K562 (cell line): ENCODE measurements at regions not wholly inside any gene's neighbourhood (a gene's known extent, or its start where the extent isn't known, plus 50 kb on each side); places are given as distances from the start of the nearest gene placed in this dataset.

ENCODE experiments used
- ATAC-seq: fragments of 200-7000 bp; cut with Tn5 transposase; 3 replicates; pipeline ENCODE4 v1.9.1; 2020; ENCODE audit warnings: moderate library complexity
- BruUV-seq: library from RNA; stranded (reverse); fragments of 400-500 nt; replicated peaks from 2 replicates; lab custom pipeline; 2021; lab: Mats Ljungman, UMichigan
- CTCF ChIA-PET: fragments of 300-600 bp; formaldehyde crosslinking; extraction: SDS; loops from one replicate; lab custom pipeline; 2021; ENCODE audit warnings: low intra/inter-chr PET ratio; lab: Yijun Ruan, JAX
- POLR2A ChIA-PET: fragments of 300-600, 350-650 bp; sonication (Branson Sonifier 250); formaldehyde crosslinking; extraction: SDS; loops from one replicate; lab custom pipeline; 2021; ENCODE audit warnings: antibody characterized with exemption, inconsistent platforms; lab: Yijun Ruan, JAX
- DNase-seq, 4 experiments: peaks; one replicate each; pipeline versions ENCODE4 v3.0.0 to v3.0.0-alpha.2; 2011 to 2018; ENCODE audit warnings: low spot score in 3 of 4, mixed read lengths in 3 of 4; ENCODE audit errors: extremely low read depth in 1 of 4
- FAIRE-seq: peaks from 2 replicates; lab custom pipeline; 2011; peaks lifted over from hg19 to GRCh38; lab: Jason Lieb, UNC
- H2AFZ ChIP-seq: 2 replicates; pipeline ENCODE4 v1.6.0; 2011; ENCODE audit warnings: low read depth, low read length, control low read depth, inconsistent platforms
- H3K27ac ChIP-seq: fragments of 200-600 bp; 3 replicates; pipeline ENCODE4 v1.8.0; 2011; ENCODE audit warnings: low read depth, mild to moderate bottlenecking, control low read depth, inconsistent platforms, low read length, moderate library complexity, mixed read lengths; ENCODE audit errors: extremely low read depth
- H3K27me3 ChIP-seq, 2 experiments: fragments of 300-600 bp in 1 of 2; 2 replicates in 1 of 2; 3 replicates in 1 of 2; pipeline versions ENCODE4 v1.6.0 to v1.8.0; 2011; ENCODE audit warnings: inconsistent platforms in 2 of 2, low read length in 2 of 2, mild to moderate bottlenecking in 1 of 2, mixed read lengths in 1 of 2, moderate library complexity in 1 of 2; ENCODE audit not compliant: control insufficient read depth in 2 of 2, insufficient read depth in 2 of 2
- H3K36me3 ChIP-seq: fragments of 300-600 bp; 3 replicates; pipeline ENCODE4 v1.8.0; 2011; ENCODE audit warnings: mild to moderate bottlenecking, low read length, inconsistent platforms; ENCODE audit not compliant: control insufficient read depth, insufficient read depth
- H3K4me1 ChIP-seq, 2 experiments: fragments of 200-600 bp in 1 of 2; replicated peaks in 1 of 2; 2 replicates in 1 of 2; 3 replicates in 1 of 2; pipeline versions ENCODE4 v1.5.1 to v1.8.0; 2011; ENCODE audit warnings: inconsistent platforms in 2 of 2, low read length in 2 of 2, mild to moderate bottlenecking in 1 of 2, mixed read lengths in 1 of 2, moderate library complexity in 1 of 2; ENCODE audit not compliant: control insufficient read depth in 2 of 2, insufficient read depth in 2 of 2
- H3K4me2 ChIP-seq: 2 replicates; pipeline ENCODE4 v1.6.1; 2011; ENCODE audit warnings: low read length, control low read depth, inconsistent platforms, mixed read lengths; ENCODE audit not compliant: insufficient read depth
- H3K4me3 ChIP-seq: fragments of 200-600 bp; sonication (generic), shearing (Covaris generic); 2 replicates; pipeline ENCODE4 v1.5.1; 2016; ENCODE audit warnings: control low read depth, inconsistent platforms
- H3K79me2 ChIP-seq: fragments of 200-600 bp; 3 replicates; pipeline ENCODE4 v1.8.0; 2011; ENCODE audit warnings: low read length, inconsistent platforms; ENCODE audit not compliant: control insufficient read depth, insufficient read depth
- H3K9ac ChIP-seq, 2 experiments: 2 replicates each; pipeline versions ENCODE4 v1.6.0 to v1.6.1; 2011; ENCODE audit warnings: low read depth in 2 of 2, low read length in 2 of 2, control low read depth in 1 of 2, inconsistent platforms in 1 of 2, mild to moderate bottlenecking in 1 of 2, mixed read lengths in 1 of 2; ENCODE audit not compliant: insufficient read depth in 1 of 2
- H3K9me1 ChIP-seq: one replicate; pipeline ENCODE4 v1.6.0; 2011; ENCODE audit warnings: inconsistent platforms, mild to moderate bottlenecking, low read length, moderate library complexity; ENCODE audit not compliant: control insufficient read depth, insufficient read depth
- H3K9me3 ChIP-seq: replicated peaks from 2 replicates; pipeline ENCODE4 v1.5.1; 2011; ENCODE audit warnings: low read depth, low read length, inconsistent platforms; ENCODE audit not compliant: control insufficient read depth, insufficient read depth
- H4K20me1 ChIP-seq: replicated peaks from 2 replicates; pipeline ENCODE4 v1.6.1; 2011; ENCODE audit warnings: low read length, inconsistent platforms, mixed read lengths; ENCODE audit not compliant: control insufficient read depth, insufficient read depth
- MLLT1 ChIP-seq, 2 experiments: fragments of 450-650 bp; IDR thresholded peaks; 2 replicates each; pipeline ENCODE4 v1.6.1; 2016
- PKNOX1 ChIP-seq: fragments of 450-650 bp; IDR thresholded peaks from 2 replicates; pipeline ENCODE4 v1.6.1; 2016
- POLR2G ChIP-seq: fragments of 200-400 bp; formaldehyde crosslinking; IDR thresholded peaks from 2 replicates; pipeline ENCODE4 v1.6.1; 2017; ENCODE audit warnings: low read depth, mild to moderate bottlenecking, antibody characterized with exemption, low read length, moderate library complexity
- RAD21 ChIP-seq, 2 experiments: fragments of 250-450 bp in 1 of 2; fragments of 450-650 bp in 1 of 2; sonication (Bioruptor Pico) in 1 of 2; formaldehyde crosslinking in 1 of 2; IDR thresholded peaks in 1 of 2; conservative IDR thresholded peaks in 1 of 2; 2 replicates each; pipeline versions ENCODE4 v1.4.0 to v1.8.0; 2020 to 2022; ENCODE audit warnings: mild to moderate bottlenecking in 2 of 2, moderate library complexity in 1 of 2
- ZC3H8 ChIP-seq: fragments of 450-650 bp; IDR thresholded peaks from 2 replicates; pipeline ENCODE4 v1.6.1; 2017
- ZNF146 ChIP-seq: IDR thresholded peaks from one replicate; pipeline ENCODE4 v1.6.1; 2018; ENCODE audit warnings: missing compliant biosample characterization; ENCODE audit not compliant: unreplicated experiment
- WGBS: fragments of 100-300 bp; shearing (Covaris generic); methylation state at CpG from one replicate; pipeline ENCODE4 v1.1.6; 2016; ENCODE audit warnings: low coverage, mixed read lengths; ENCODE audit not compliant: insufficient coverage; ENCODE audit errors: missing lambda C conversion rate; 5-methylcytosine and 5-hydroxymethylcytosine counted together
- in situ Hi-C: fragments of 300-500 bp; cut with MboI; formaldehyde crosslinking; loops from 4 replicates; pipeline ENCODE4 v1.15.0; 2018; ENCODE audit warnings: inconsistent platforms, mixed read lengths
- intact Hi-C: fragments of 100-400 bp; cut with micrococcal nuclease; formaldehyde crosslinking; loops from 2 replicates; pipeline ENCODE4 v1.14.2; 2022

GRCh38 chr3:44030285-44030684 lies 211.4 kb upstream of the TOPAZ1 start:
- Histone ChIP-seq H4K20me1 (no peaks in the 10 kb centered on the region), H3K4me3 (no peak overlapping the region), H3K9ac (no peak overlapping the region), H3K4me2 (no peak overlapping the region), H3K36me3 (no peaks in the 10 kb centered on the region)
- in situ Hi-C loops: no loop called here
- FAIRE-seq (no peak), ATAC-seq (no peak)
- BruUV-seq: no TSS peak
- peak; percentile 34; the same call in 1 of the 2 replicates for TF ChIP-seq PKNOX1
- peak in 1 of 2 experiments; percentile 17; a peak in 1 of 4 replicates for TF ChIP-seq RAD21 (CRISPR knock-in tag; conservative IDR thresholded peaks at IDR 0.05 in 1 of 2, IDR thresholded peaks at IDR 0.05 in 1 of 2)
- TF ChIP-seq MLLT1 (IDR thresholded peaks at IDR 0.05): no peak
- no peak for TF ChIP-seq POLR2G
- TF ChIP-seq ZNF146 (CRISPR knock-in tag): peak; percentile 48
- TF ChIP-seq ZC3H8: no peak
- TF ChIP-seq, all 486 proteins: peak for 3
- POLR2A ChIA-PET: no interaction called here
- Histone ChIP-seq H3K27me3 (peaks cover 5 to 58% of the 10 kb centered on the region in 2 experiments), H2AFZ (no peak overlapping the region), H3K9me3 (no peaks in the 10 kb centered on the region), H3K9me1 (no peaks in the 10 kb centered on the region), H3K4me1 (no peaks in the 10 kb centered on the region), H3K27ac (no peak overlapping the region), H3K79me2 (no peaks in the 10 kb centered on the region)
- no peak for DNase-seq
- intact Hi-C loops: no loop called here
- WGBS: 4% methylated on average over 7 of the region's 7 CpGs
- CTCF ChIA-PET: no interaction called here
